Ovary (tissue), 3 donors: ENCODE measurements at regions not wholly inside any gene's neighbourhood (a gene's known extent, or its start where the extent isn't known, plus 50 kb on each side); places are given as distances from the start of the nearest gene placed in this dataset.

Source experiments
- EP300 ChIP-seq: sonication (generic); formaldehyde crosslinking; IDR thresholded peaks from one replicate; pipeline ENCODE4 v1.6.1; 2017; ENCODE audit warnings: antibody characterized with exemption
- TF ChIP-seq, protein P1 (sequence below), 3 donors: fragments of 450-650 bp in 2 of 3; fragments of 200-600 bp in 1 of 3; IDR thresholded peaks; one replicate each; pipeline versions ENCODE4 v1.5.1 to v1.8.0; 2016 to 2022; ENCODE audit warnings: antibody characterized with exemption in 3 of 3, mild to moderate bottlenecking in 1 of 3
- donor health status: DM: no; HTN: no; CAD: no.

- TF ChIP-seq, protein P1, sequence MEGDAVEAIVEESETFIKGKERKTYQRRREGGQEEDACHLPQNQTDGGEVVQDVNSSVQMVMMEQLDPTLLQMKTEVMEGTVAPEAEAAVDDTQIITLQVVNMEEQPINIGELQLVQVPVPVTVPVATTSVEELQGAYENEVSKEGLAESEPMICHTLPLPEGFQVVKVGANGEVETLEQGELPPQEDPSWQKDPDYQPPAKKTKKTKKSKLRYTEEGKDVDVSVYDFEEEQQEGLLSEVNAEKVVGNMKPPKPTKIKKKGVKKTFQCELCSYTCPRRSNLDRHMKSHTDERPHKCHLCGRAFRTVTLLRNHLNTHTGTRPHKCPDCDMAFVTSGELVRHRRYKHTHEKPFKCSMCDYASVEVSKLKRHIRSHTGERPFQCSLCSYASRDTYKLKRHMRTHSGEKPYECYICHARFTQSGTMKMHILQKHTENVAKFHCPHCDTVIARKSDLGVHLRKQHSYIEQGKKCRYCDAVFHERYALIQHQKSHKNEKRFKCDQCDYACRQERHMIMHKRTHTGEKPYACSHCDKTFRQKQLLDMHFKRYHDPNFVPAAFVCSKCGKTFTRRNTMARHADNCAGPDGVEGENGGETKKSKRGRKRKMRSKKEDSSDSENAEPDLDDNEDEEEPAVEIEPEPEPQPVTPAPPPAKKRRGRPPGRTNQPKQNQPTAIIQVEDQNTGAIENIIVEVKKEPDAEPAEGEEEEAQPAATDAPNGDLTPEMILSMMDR (IDR thresholded peaks at IDR 0.05) = no peak
- no peak for TF ChIP-seq EP300
These were observed 71.7 kb downstream of the ARL4A start for GRCh38 chr7:12759151-12759550.
